GM12878 (cell line): ENCODE measurements at regions not wholly inside any gene's neighbourhood (a gene's known extent, or its start where the extent isn't known, plus 50 kb on each side); places are given as distances from the start of the nearest gene placed in this dataset.
"Not testable (repeated sequence)": the region's sequence is repeated elsewhere in the genome, so short reads cannot be mapped to it uniquely, and the experiment has no call there.

Experiments used
- ATAC-seq: fragments of 200-7000 bp; cut with Tn5 transposase; 3 replicates; pipeline ENCODE4 v1.9.1; 2020; ENCODE audit warnings: mild to moderate bottlenecking, moderate library complexity
- BruUV-seq: library from RNA; stranded (reverse); fragments of 400-500 nt; replicated peaks from 2 replicates; lab custom pipeline; 2021; lab: Mats Ljungman, UMichigan
- CTCF ChIA-PET: fragments of 300-600 bp; sonication (Branson Sonifier 250); formaldehyde crosslinking; extraction: SDS; loops from one replicate; lab custom pipeline; 2021; ENCODE audit warnings: inconsistent platforms; lab: Yijun Ruan, JAX
- POLR2A ChIA-PET: fragments of 350-600 bp; formaldehyde crosslinking; extraction: SDS; loops from one replicate; lab custom pipeline; 2021; ENCODE audit warnings: inconsistent platforms; lab: Charles Lee
- RAD21 ChIA-PET: fragments of 300-600 bp; sonication (Branson Sonifier 250); formaldehyde crosslinking; loops from one replicate; lab custom pipeline; 2023; ENCODE audit warnings: antibody characterized with exemption; ENCODE audit not compliant: unreplicated experiment; lab: Charles Lee
- SMC1A ChIA-PET: fragments of 300-600 bp; sonication (Branson Sonifier 250); formaldehyde crosslinking; loops from one replicate; lab custom pipeline; 2023; ENCODE audit not compliant: unreplicated experiment, uncharacterized antibody; lab: Charles Lee
- DNase-seq: peaks from one replicate; pipeline ENCODE4 v3.0.0-alpha.2; 2011; ENCODE audit warnings: low read depth, low spot score
- FAIRE-seq: peaks from 3 replicates; lab custom pipeline; 2011; peaks lifted over from hg19 to GRCh38; lab: Jason Lieb, UNC
- H2AFZ ChIP-seq: 2 replicates; pipeline ENCODE4 v1.6.0; 2011; ENCODE audit warnings: low read depth, low read length, control low read depth; ENCODE audit not compliant: control insufficient read depth
- H3K27ac ChIP-seq: 2 replicates; pipeline ENCODE4 v1.5.1; 2011; ENCODE audit warnings: control low read depth; ENCODE audit not compliant: control insufficient read depth, insufficient read depth
- H3K27me3 ChIP-seq, 2 experiments: replicated peaks in 1 of 2; 2 replicates each; pipeline versions ENCODE4 v1.6.0 to v1.6.1; 2011; ENCODE audit warnings: low read length in 1 of 2; ENCODE audit not compliant: control insufficient read depth in 2 of 2, insufficient read depth in 2 of 2
- H3K36me3 ChIP-seq, 2 experiments: 2 replicates each; pipeline ENCODE4 v1.5.1; 2011; ENCODE audit warnings: low read length in 1 of 2; ENCODE audit not compliant: control insufficient read depth in 2 of 2, insufficient read depth in 2 of 2
- H3K4me1 ChIP-seq: 2 replicates; pipeline ENCODE4 v1.6.1; 2011; ENCODE audit warnings: mild to moderate bottlenecking, low read length, moderate library complexity, mixed read lengths; ENCODE audit not compliant: control insufficient read depth, insufficient read depth
- H3K4me2 ChIP-seq: 2 replicates; pipeline ENCODE4 v1.6.0; 2011; ENCODE audit warnings: control low read depth; ENCODE audit not compliant: control insufficient read depth, insufficient read depth
- H3K4me3 ChIP-seq: fragments of 200-600 bp; sonication (generic); 2 replicates; pipeline ENCODE4 v1.5.1; 2016
- H3K79me2 ChIP-seq: 2 replicates; pipeline ENCODE4 v1.6.0; 2011; ENCODE audit warnings: low read length; ENCODE audit not compliant: control insufficient read depth, insufficient read depth
- H3K9ac ChIP-seq: 2 replicates; pipeline ENCODE4 v1.8.0; 2011; ENCODE audit warnings: low read length, control low read depth, mixed read lengths; ENCODE audit not compliant: control insufficient read depth, insufficient read depth
- H3K9me3 ChIP-seq: replicated peaks from 3 replicates; pipeline ENCODE4 v1.5.1; 2011; ENCODE audit warnings: mild to moderate bottlenecking, low read length; ENCODE audit not compliant: control insufficient read depth, insufficient read depth
- H4K20me1 ChIP-seq: 2 replicates; pipeline ENCODE4 v1.6.0; 2011; ENCODE audit not compliant: control insufficient read depth, insufficient read depth
- BHLHE40 ChIP-seq, 2 experiments: fragments of 450-650 bp in 1 of 2; IDR thresholded peaks; 2 replicates each; pipeline ENCODE4 v1.6.1; 2011 to 2017; ENCODE audit warnings: low read depth in 2 of 2, borderline replicate concordance in 1 of 2, improper control_type of control experiment in 1 of 2, low read length in 1 of 2, mild to moderate bottlenecking in 1 of 2
- WGBS: methylation state at CpG from one replicate; pipeline ENCODE4 v1.1.6; 2016; ENCODE audit warnings: low lambda C conversion rate; ENCODE audit not compliant: insufficient replicate concordance, insufficient coverage; ENCODE audit errors: missing lambda C conversion rate; 5-methylcytosine and 5-hydroxymethylcytosine counted together
- in situ Hi-C: fragments of 300-500 bp; cut with MboI; formaldehyde crosslinking; loops from 9 replicates; pipeline ENCODE4 v1.14.3; 2018; ENCODE audit warnings: mixed read lengths
- intact Hi-C: fragments of 100-400 bp; cut with micrococcal nuclease; formaldehyde crosslinking; loops from one replicate; pipeline ENCODE4 v1.14.2; 2022; ENCODE audit not compliant: unreplicated experiment

DNA sequence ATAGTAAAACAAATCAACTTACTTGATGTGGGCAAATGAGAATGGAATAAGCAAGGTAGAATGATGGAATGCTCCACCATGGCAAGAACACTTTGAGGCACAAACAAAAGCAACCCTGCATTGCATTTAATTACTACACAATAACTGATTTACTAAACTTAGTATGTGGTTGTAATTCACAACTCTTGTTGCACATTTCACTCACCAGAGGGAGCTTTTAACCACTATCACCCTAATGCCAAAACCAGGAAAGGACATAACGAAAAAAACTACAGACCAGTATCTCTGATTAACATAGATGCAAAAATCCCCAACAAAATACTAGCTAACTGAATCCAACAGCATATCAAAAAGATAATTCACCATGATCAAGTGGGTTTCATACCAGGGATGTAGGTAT is 659.8 kb downstream of the CPS1 start:
- SMC1A ChIA-PET, result no interaction called here

DNA sequence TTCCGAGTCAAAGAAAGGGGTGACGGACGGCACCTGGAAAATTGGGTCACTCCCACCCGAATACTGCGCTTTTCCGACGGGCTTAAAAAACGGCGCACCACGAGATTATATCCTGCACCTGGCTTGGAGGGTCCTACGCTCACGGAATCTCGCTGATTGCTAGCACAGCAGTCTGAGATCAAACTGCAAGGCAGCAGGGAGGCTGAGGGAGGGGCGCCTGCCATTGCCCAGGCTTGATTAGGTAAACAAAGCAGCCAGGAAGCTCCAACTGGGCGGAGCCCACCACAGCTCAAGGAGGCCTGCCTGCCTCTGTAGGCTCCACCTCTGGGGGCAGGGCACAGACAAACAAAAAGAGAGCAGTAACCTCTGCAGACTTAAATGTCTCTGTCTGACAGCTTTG is 663.1 kb downstream of the CPS1 start:
- H3K9me3 ChIP-seq, H3K27ac ChIP-seq, POLR2A ChIA-PET, DNase-seq, H3K36me3 ChIP-seq, FAIRE-seq, in situ Hi-C loops, BruUV-seq, RAD21 ChIA-PET, CTCF ChIA-PET, H3K79me2 ChIP-seq, SMC1A ChIA-PET, H3K4me3 ChIP-seq, H3K4me2 ChIP-seq, ATAC-seq, H3K27me3 ChIP-seq, H4K20me1 ChIP-seq, H2AFZ ChIP-seq, H3K4me1 ChIP-seq, H3K9ac ChIP-seq, intact Hi-C loops: not testable (repeated sequence)
- 38% methylated on average over 5 of the region's 15 CpGs for WGBS

More for the DNA sequence above, 659.8 kb downstream of the CPS1 start:
- in situ Hi-C loops (no loop called here), intact Hi-C loops (no loop called here)
- no TSS peak for BruUV-seq
- FAIRE-seq, result no peak
- Histone ChIP-seq H3K36me3 (no peaks in the 10 kb centered on the region), H3K27me3 (no peaks in the 10 kb centered on the region), H4K20me1 (no peaks in the 10 kb centered on the region), H2AFZ (no peak overlapping the region), H3K79me2 (no peaks in the 10 kb centered on the region), H3K9ac (no peak overlapping the region), H3K4me2 (no peak overlapping the region), H3K4me3 (no peak overlapping the region), H3K27ac (no peak overlapping the region), H3K9me3 (no peaks in the 10 kb centered on the region), H3K4me1 (no peaks in the 10 kb centered on the region)
- ChIA-PET CTCF (interaction anchor here (0.7 kb wide), 1 partner anchor 18 kb away, joined by 3 read pairs; no protein-coding TSS in a partner anchor), RAD21 (no interaction called here), POLR2A (no interaction called here)
- no peak for ATAC-seq
- no peak for DNase-seq
- TF ChIP-seq BHLHE40 (IDR thresholded peaks at IDR 0.05; ENCODE audit: borderline replicate concordance in 1 of 2, low read depth in 2 of 2, low read length in 1 of 2), result no peak
- 0% methylated on average over 1 of the region's 1 CpG for WGBS
